ENCODE measurements at regions not wholly inside any gene's neighbourhood (a gene's known extent, or its start where the extent isn't known, plus 50 kb on each side); places are given as distances from the start of the nearest gene placed in this dataset.

DNA sequence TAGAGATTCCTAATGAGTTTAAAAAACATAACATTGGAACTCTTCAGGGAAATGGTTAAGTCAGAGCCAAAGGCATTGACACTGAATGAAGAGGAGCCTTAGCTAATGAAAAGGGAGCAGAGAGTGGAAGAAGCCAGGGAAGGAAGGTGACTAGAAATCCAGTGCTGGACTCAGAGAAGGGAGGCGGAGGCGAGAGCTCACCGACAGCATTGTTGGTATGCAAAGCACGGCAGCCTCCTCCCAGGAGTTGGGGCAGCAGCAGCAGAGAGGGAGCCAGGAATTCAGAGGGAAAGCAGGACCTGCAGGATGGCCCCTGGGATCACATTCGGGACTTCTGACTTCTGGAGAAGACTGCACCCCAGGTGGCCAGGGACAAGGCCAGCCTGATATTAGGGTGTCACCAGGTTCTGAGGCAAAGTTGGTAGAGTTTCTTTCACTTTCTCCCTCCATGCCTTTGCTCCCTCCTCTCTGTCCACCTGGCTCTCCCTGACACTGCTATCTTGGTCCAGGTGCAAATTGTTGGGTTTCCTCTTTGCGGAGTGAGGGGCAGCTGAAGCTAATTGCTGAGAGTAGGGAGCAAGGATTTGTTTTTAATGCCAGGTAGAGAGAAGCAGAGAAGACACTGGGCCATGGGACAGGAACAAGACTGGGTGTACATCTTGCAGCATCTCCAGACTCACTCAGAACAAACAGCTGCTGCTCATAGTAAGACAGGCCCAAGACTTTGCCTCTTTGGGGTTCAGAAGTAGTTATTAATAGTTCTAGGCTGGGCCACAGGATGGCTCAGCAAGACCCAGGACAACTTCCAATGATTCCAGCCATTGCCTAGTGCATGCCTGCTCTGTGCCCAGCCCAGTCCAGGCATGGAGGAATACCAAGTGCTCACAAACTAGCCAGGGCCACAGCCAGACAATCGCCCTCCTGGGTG lies 157.9 kb downstream of the TLE3 start:
- intact Hi-C loops (cut with micrococcal nuclease), result no loop called here

GRCh38 chr15:69940441-69941300 lies 157.0 kb downstream of the TLE3 start:
- intact Hi-C loops (cut with micrococcal nuclease), result no loop called here

GRCh38 chr15:69941301-69941605 lies 156.5 kb downstream of the TLE3 start:
- intact Hi-C loops (cut with micrococcal nuclease), result no loop called here

DNA sequence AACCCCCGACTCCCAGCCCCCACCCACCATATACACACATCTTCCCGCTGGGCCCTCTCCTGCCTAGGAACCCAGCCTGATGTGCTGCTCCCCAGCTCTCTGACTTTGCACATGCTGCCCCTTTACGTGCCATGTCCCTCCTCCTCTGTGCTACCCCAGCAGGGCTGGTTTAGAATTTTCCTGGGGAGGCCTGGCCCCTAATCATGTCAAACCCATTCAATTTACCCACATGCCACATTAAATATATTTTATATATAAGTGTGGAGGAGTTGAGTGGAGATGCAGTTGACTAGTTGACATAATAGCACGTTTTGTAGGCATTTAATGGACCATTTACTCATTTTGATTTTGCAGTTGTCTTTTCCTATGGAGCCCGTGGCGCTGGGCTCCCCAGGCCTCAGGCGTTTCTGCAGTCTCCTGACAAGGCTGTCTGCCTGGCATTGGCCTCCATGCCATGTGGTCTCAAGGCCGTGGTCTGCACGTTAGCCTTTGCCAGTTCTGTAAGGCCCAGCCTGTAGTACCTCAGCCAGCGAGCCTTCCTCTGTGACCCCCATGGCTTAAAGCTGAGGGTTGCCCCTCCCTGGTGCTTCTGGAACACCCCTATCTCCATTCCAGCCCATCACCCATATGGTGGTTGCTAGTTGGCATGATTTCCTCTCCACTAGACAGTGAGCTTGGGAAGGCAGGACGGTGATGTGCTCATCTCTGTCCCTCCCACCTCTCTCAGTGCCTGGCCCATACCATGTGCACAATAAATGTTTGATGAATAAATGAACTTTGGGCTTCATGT lies 155.8 kb downstream of the TLE3 start:
- intact Hi-C loops (cut with micrococcal nuclease), result no loop called here

- intact Hi-C loops (cut with micrococcal nuclease), result no loop called here
Measured at GRCh38 chr15:69943637-69944036, 154.1 kb downstream of the TLE3 start.

GRCh38 chr15:69945729-69946128 lies 152.0 kb downstream of the TLE3 start:
- intact Hi-C loops (cut with micrococcal nuclease), result no loop called here

DNA sequence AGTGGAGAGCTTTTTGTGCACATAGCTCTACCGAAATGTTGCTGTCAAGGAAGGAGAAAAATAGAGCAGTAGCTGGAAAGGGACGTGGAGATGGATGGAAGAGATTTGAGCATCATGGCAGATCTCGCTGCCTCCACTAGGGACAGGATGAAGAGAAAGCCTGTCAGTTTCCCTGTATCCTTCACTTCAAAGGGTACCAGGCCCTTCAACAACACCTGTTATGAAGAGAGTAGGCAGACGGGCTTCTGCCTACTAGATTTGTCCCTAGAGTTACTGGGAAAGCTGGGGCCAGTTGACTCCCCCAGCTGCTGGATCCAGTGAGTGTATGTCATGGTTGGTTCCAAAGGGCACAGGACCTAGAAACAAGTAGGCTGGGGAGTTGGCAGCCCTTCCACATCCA lies 150.8 kb downstream of the TLE3 start:
- intact Hi-C loops (cut with micrococcal nuclease), result no loop called here

GRCh38 chr15:69947394-69947793 lies 150.3 kb downstream of the TLE3 start:
- intact Hi-C loops (cut with micrococcal nuclease), result no loop called here

GRCh38 chr15:69949485-69949884 lies 148.2 kb downstream of the TLE3 start:
- intact Hi-C loops (cut with micrococcal nuclease), result no loop called here

DNA sequence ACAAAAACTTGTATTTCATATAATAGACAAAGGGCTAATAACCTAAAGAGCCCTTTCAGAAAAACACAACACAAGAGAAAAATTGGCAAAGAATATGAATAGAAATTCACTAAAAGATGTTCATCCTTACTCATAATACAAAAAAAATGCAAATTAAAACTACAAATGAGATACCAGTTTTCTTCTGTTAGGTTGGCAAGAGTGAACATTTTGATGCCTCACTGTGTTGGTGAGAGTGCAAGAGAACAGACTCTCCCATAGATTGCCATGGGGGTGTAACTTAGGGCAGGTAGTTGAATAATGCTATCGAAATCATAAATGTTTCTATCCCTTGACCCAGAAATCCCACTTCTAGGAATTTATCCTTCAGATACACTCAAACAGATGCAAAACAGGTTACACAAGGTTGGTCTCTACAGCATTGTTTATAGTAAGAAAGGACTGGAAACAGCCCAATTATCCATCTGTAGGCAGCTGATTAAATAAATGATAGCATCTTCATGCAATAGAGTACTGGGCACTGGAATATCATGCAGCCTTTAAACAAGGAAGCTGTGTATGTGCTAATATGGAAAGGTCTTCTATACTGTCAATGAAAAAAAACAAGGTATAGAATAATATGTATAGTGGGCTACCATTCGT lies 146.3 kb downstream of the TLE3 start:
- intact Hi-C loops (cut with micrococcal nuclease), result no loop called here

- intact Hi-C loops (cut with micrococcal nuclease), result no loop called here
Measured at GRCh38 chr15:69951898-69952555, 145.7 kb downstream of the TLE3 start.

DNA sequence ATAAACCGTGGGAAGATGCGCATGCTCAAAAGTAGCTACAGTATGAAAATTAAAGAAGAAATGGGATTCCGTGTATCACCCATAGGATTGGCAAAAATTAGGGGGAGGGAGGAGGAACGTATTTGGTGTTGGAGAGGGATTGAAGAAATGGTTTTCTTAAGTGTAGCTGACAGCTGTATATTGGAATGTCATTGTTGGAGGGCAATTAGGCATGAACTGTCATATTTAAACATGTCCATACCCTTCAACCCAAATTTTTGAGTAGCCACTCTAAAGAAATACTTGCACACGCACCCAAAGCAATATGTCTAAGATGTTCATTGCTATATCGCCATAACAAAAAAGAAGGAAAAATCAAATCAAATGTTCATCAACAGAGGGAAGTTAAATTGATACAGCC lies 144.7 kb downstream of the TLE3 start:
- intact Hi-C loops (cut with micrococcal nuclease), result no loop called here

GRCh38 chr15:69953816-69954215 lies 143.9 kb downstream of the TLE3 start:
- intact Hi-C loops (cut with micrococcal nuclease), result no loop called here

GRCh38 chr15:69954666-69955065 lies 143.1 kb downstream of the TLE3 start:
- intact Hi-C loops (cut with micrococcal nuclease), result no loop called here

DNA sequence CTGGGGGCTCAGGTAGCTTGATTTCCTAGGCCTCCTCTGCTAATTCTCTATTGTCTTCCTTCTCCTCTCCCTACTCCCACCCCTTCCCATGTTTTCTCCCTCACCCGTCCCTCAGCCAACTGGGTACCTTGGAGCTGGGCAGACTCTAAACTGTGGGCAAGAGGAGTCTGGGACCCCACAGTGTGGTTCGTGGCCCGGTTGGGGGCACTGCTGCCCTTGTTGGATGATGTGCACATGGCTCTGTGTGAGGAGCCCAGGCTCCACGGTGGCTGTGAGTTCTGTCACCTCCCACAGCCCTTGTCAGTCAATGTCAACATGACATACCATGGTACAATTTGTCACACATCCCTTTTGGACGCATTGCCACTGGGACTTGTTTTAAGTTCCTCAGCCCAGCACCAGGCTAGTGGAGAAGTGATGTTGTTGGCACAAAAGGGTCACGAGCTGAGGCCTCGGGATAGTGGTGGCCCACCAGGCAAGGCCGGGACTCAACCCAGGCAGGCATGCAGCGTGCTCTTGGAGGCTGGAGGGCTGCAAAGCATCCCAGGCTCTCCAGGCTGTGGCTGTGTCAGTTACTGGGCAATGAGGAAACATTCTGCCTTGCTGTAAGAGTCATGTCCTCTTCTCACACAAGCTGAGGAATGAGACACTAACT lies 142.3 kb downstream of the TLE3 start:
- intact Hi-C loops (cut with micrococcal nuclease), result no loop called here

GRCh38 chr15:69956417-69956816 lies 141.3 kb downstream of the TLE3 start:
- intact Hi-C loops (cut with micrococcal nuclease), result no loop called here

GRCh38 chr15:69957175-69957574 lies 140.5 kb downstream of the TLE3 start:
- intact Hi-C loops (cut with micrococcal nuclease), result no loop called here

- intact Hi-C loops (cut with micrococcal nuclease), result no loop called here
Measured at GRCh38 chr15:69958496-69959084, 139.1 kb downstream of the TLE3 start.

GRCh38 chr15:69962561-69962960 lies 135.2 kb downstream of the TLE3 start:
- intact Hi-C loops (cut with micrococcal nuclease), result no loop called here

- intact Hi-C loops (cut with micrococcal nuclease), result no loop called here
Measured at GRCh38 chr15:69963385-69963784, 134.3 kb downstream of the TLE3 start.
